Neural cell (in vitro differentiated cells): ENCODE measurements at regions not wholly inside any gene's neighbourhood (a gene's known extent, or its start where the extent isn't known, plus 50 kb on each side); places are given as distances from the start of the nearest gene placed in this dataset.

Source experiments
- H2AFZ ChIP-seq: fragments of 200-600, 300-800 bp; sonication (generic), shearing (Covaris generic); 2 replicates; pipeline ENCODE4 v1.6.0; 2014; ENCODE audit warnings: low read depth, mild to moderate bottlenecking, antibody characterized with exemption, low read length, moderate library complexity
- H3F3A ChIP-seq: fragments of 200-600 bp; shearing (Covaris generic); 2 replicates; pipeline ENCODE4 v1.6.1; 2016; ENCODE audit warnings: mild to moderate bottlenecking, moderate library complexity, mixed read lengths, antibody characterized with exemption, low read length; ENCODE audit not compliant: insufficient read depth, poor library complexity, severe bottlenecking
- H3K27ac ChIP-seq: fragments of 200-600, 300-800 bp; sonication (generic), shearing (Covaris generic); 2 replicates; pipeline ENCODE4 v1.5.1; 2014; ENCODE audit warnings: mild to moderate bottlenecking, low read length, moderate library complexity
- H3K27me3 ChIP-seq: fragments of 300-800, 200-600 bp; sonication (generic), shearing (Covaris generic); 2 replicates; pipeline ENCODE4 v1.6.0; 2014; ENCODE audit warnings: mild to moderate bottlenecking, low read depth, low read length, moderate library complexity; ENCODE audit not compliant: insufficient read depth
- H3K36me3 ChIP-seq: fragments of 300-800, 200-600 bp; sonication (generic), shearing (Covaris generic); 2 replicates; pipeline ENCODE4 v1.5.1; 2014; ENCODE audit warnings: mild to moderate bottlenecking, antibody characterized with exemption, low read length, moderate library complexity; ENCODE audit not compliant: insufficient read depth
- H3K4me2 ChIP-seq: fragments of 300-800, 200-600 bp; sonication (generic), shearing (Covaris generic); 2 replicates; pipeline ENCODE4 v1.6.0; 2014; ENCODE audit warnings: mild to moderate bottlenecking, low read length
- H3K4me3 ChIP-seq: fragments of 300-800, 200-600 bp; sonication (generic), shearing (Covaris generic); 2 replicates; pipeline ENCODE4 v1.5.1; 2014; ENCODE audit warnings: mild to moderate bottlenecking, low read length, moderate library complexity
- H3K79me2 ChIP-seq: fragments of 200-600 bp; shearing (Covaris generic); replicated peaks from 2 replicates; pipeline ENCODE4 v1.6.0; 2014; ENCODE audit warnings: mild to moderate bottlenecking, low read length, moderate library complexity; ENCODE audit not compliant: insufficient read depth
- H3K9ac ChIP-seq: fragments of 300-800, 200-600 bp; sonication (generic), shearing (Covaris generic); 2 replicates; pipeline ENCODE4 v1.6.1; 2016; ENCODE audit warnings: mild to moderate bottlenecking, low read length, mixed read lengths
- H3K9me2 ChIP-seq: fragments of 200-600 bp; shearing (Covaris generic); 2 replicates; pipeline ENCODE4 v1.6.1; 2016; ENCODE audit warnings: mild to moderate bottlenecking, low read length, mixed read lengths; ENCODE audit not compliant: insufficient read depth
- H3K9me3 ChIP-seq: fragments of 200-600, 300-800 bp; sonication (generic), shearing (Covaris generic); 2 replicates; pipeline ENCODE4 v1.6.1; 2016; ENCODE audit warnings: mild to moderate bottlenecking, mixed run types, low read length, moderate library complexity, mixed read lengths
- H4K20me1 ChIP-seq: fragments of 200-600 bp; shearing (Covaris generic); 2 replicates; pipeline ENCODE4 v1.6.1; 2016; ENCODE audit warnings: mild to moderate bottlenecking, mixed run types; ENCODE audit not compliant: insufficient read depth
- EP300 ChIP-seq: fragments of 450-650 bp; conservative IDR thresholded peaks from 2 replicates; pipeline ENCODE4 v1.6.1; 2014; ENCODE audit warnings: antibody characterized with exemption, mild to moderate bottlenecking, moderate library complexity; ENCODE audit not compliant: poor library complexity, severe bottlenecking
- EZH2 ChIP-seq: fragments of 200-600, 300-800 bp; shearing (Covaris generic), sonication (generic); IDR thresholded peaks from 2 replicates; pipeline ENCODE4 v1.6.1; 2014; ENCODE audit warnings: antibody characterized with exemption, low read length, borderline replicate concordance, mild to moderate bottlenecking; ENCODE audit not compliant: insufficient read depth, poor library complexity, severe bottlenecking
- MXI1 ChIP-seq: fragments of 450-650 bp; conservative IDR thresholded peaks from 2 replicates; pipeline ENCODE4 v1.6.1; 2014; ENCODE audit warnings: antibody characterized with exemption, mild to moderate bottlenecking; ENCODE audit not compliant: poor library complexity, severe bottlenecking
- POLR2AphosphoS5 ChIP-seq: IDR thresholded peaks from 2 replicates; pipeline ENCODE4 v1.6.1; 2012
- RAD21 ChIP-seq: fragments of 450-650 bp; conservative IDR thresholded peaks from 2 replicates; pipeline ENCODE4 v1.6.1; 2014; ENCODE audit warnings: antibody characterized with exemption, mild to moderate bottlenecking, moderate library complexity
- SMC3 ChIP-seq: fragments of 450-650 bp; conservative IDR thresholded peaks from 2 replicates; pipeline ENCODE4 v1.6.1; 2014; ENCODE audit warnings: antibody characterized with exemption, mild to moderate bottlenecking, moderate library complexity; ENCODE audit not compliant: poor library complexity
- TAF1 ChIP-seq: IDR thresholded peaks from 2 replicates; pipeline ENCODE4 v1.6.1; 2012; ENCODE audit warnings: low read depth
- TF ChIP-seq, protein P1 (sequence below): fragments of 450-650 bp; IDR thresholded peaks from 2 replicates; pipeline ENCODE4 v1.5.1; 2014; ENCODE audit warnings: antibody characterized with exemption, mild to moderate bottlenecking, moderate library complexity; ENCODE audit not compliant: poor library complexity, severe bottlenecking
- TF ChIP-seq, protein P2 (sequence below): IDR thresholded peaks from 2 replicates; pipeline ENCODE4 v1.6.1; 2012; ENCODE audit warnings: borderline replicate concordance

DNA sequence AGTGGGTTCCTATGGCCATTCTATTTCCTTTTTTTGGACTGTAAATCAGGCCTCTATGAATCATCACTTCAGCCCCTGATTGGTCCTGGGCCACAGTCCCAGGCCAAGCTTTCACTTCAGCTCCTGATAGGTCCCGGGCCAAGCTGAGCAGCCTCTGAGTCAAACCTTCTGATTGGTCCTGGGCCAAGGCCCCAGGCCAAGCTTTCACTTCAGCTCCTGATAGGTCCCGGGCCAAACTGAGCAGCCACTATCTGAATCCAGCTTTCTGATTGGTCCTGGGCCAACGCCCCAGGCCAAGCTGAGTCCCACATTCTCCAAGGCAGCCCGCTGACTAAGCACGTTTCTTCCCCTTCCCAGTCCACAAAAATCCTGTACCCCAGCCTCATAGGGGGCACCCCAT, 1972.9 kb upstream of the ACO1 start:
- Histone ChIP-seq H3K27ac (no peak overlapping the region), H3K4me2 (no peak overlapping the region), H3K9me2 (no peaks in the 10 kb centered on the region), H3K9ac (no peak overlapping the region), H4K20me1 (no peaks in the 10 kb centered on the region), H3K36me3 (no peaks in the 10 kb centered on the region), H3K27me3 (no peaks in the 10 kb centered on the region), H3K4me3 (no peak overlapping the region), H3K79me2 (no peaks in the 10 kb centered on the region), H3K9me3 (peaks cover 10% of the 10 kb centered on the region), H2AFZ (no peak overlapping the region), H3F3A (no peaks in the 10 kb centered on the region)
- TF ChIP-seq MXI1, result no peak
- no peak for TF ChIP-seq POLR2AphosphoS5
- TF ChIP-seq EP300, result no peak
- TF ChIP-seq, protein P1, sequence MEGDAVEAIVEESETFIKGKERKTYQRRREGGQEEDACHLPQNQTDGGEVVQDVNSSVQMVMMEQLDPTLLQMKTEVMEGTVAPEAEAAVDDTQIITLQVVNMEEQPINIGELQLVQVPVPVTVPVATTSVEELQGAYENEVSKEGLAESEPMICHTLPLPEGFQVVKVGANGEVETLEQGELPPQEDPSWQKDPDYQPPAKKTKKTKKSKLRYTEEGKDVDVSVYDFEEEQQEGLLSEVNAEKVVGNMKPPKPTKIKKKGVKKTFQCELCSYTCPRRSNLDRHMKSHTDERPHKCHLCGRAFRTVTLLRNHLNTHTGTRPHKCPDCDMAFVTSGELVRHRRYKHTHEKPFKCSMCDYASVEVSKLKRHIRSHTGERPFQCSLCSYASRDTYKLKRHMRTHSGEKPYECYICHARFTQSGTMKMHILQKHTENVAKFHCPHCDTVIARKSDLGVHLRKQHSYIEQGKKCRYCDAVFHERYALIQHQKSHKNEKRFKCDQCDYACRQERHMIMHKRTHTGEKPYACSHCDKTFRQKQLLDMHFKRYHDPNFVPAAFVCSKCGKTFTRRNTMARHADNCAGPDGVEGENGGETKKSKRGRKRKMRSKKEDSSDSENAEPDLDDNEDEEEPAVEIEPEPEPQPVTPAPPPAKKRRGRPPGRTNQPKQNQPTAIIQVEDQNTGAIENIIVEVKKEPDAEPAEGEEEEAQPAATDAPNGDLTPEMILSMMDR, result no peak
- TF ChIP-seq SMC3, result no peak
- TF ChIP-seq RAD21, result no peak
- no peak for TF ChIP-seq TAF1
- TF ChIP-seq, protein P2, sequence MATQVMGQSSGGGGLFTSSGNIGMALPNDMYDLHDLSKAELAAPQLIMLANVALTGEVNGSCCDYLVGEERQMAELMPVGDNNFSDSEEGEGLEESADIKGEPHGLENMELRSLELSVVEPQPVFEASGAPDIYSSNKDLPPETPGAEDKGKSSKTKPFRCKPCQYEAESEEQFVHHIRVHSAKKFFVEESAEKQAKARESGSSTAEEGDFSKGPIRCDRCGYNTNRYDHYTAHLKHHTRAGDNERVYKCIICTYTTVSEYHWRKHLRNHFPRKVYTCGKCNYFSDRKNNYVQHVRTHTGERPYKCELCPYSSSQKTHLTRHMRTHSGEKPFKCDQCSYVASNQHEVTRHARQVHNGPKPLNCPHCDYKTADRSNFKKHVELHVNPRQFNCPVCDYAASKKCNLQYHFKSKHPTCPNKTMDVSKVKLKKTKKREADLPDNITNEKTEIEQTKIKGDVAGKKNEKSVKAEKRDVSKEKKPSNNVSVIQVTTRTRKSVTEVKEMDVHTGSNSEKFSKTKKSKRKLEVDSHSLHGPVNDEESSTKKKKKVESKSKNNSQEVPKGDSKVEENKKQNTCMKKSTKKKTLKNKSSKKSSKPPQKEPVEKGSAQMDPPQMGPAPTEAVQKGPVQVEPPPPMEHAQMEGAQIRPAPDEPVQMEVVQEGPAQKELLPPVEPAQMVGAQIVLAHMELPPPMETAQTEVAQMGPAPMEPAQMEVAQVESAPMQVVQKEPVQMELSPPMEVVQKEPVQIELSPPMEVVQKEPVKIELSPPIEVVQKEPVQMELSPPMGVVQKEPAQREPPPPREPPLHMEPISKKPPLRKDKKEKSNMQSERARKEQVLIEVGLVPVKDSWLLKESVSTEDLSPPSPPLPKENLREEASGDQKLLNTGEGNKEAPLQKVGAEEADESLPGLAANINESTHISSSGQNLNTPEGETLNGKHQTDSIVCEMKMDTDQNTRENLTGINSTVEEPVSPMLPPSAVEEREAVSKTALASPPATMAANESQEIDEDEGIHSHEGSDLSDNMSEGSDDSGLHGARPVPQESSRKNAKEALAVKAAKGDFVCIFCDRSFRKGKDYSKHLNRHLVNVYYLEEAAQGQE, result no peak
- no peak for TF ChIP-seq EZH2

DNA sequence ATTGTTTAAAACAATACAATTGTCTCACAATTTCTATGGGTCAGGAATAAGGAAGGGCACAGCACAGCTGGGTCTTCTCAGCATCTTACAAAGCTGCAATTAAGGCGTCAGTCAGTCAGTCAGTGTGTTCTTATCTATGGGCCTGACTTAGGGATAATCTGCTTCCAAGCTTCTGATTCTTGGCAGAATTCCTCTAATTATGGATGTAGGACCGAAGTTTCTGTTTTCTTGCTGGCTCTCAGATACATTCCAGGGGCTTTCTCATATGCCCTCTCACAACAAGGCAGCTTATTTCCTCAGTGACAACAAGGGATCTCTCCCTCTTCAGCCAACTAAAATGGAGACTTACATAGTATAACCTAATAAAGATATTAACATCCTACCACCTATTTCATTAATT, 1925.3 kb upstream of the ACO1 start:
- Histone ChIP-seq H3K9me2 (no peaks in the 10 kb centered on the region), H3K4me2 (no peak overlapping the region), H3F3A (no peaks in the 10 kb centered on the region), H2AFZ (no peak overlapping the region), H3K4me3 (no peak overlapping the region), H3K9ac (no peak overlapping the region), H4K20me1 (no peaks in the 10 kb centered on the region), H3K27me3 (no peaks in the 10 kb centered on the region), H3K9me3 (no peaks in the 10 kb centered on the region), H3K27ac (no peak overlapping the region), H3K79me2 (no peaks in the 10 kb centered on the region), H3K36me3 (no peaks in the 10 kb centered on the region)
- TF ChIP-seq EP300, result no peak
- no peak for TF ChIP-seq RAD21
- TF ChIP-seq POLR2AphosphoS5, result no peak

DNA sequence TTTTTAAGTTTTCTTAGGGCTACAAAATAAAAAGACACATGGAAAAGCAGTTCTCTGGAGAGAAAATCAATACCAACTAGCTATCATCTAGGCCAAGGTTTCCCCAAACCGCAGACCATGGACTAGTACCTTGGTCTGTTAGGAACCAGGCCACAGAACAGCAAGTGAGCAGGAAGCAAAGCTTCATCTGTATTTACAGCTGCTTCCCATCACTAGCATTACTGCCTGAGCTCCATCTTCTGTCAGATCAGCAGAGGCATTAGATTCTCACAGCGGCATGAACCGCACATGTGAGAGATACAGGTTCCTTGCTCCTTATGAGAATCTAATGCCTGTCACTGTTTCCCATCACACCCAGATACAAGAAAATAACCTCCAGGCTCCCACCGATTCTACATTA, 1907.6 kb upstream of the ACO1 start:
- no peaks in the 10 kb centered on the region for H3K79me2 ChIP-seq
- TF ChIP-seq MXI1, result no peak
- TF ChIP-seq, protein P2, result no peak
- no peak for TF ChIP-seq EP300
- TF ChIP-seq, protein P1, result no peak
- TF ChIP-seq RAD21, result no peak
- TF ChIP-seq SMC3, result no peak
- no peak for TF ChIP-seq TAF1
- no peak for TF ChIP-seq EZH2
- no peak for TF ChIP-seq POLR2AphosphoS5
- no peaks in the 10 kb centered on the region for H3K27me3 ChIP-seq
- no peaks in the 10 kb centered on the region for H3K9me2 ChIP-seq
- H2AFZ ChIP-seq, result no peak overlapping the region
- H3K9ac ChIP-seq, result no peak overlapping the region
- H3F3A ChIP-seq, result no peaks in the 10 kb centered on the region
- H3K4me3 ChIP-seq, result no peak overlapping the region
- H3K27ac ChIP-seq, result no peak overlapping the region
- H3K4me2 ChIP-seq, result no peak overlapping the region
- no peaks in the 10 kb centered on the region for H4K20me1 ChIP-seq
- no peaks in the 10 kb centered on the region for H3K9me3 ChIP-seq
- no peaks in the 10 kb centered on the region for H3K36me3 ChIP-seq
